ENCODE measurements at regions not wholly inside any gene's neighbourhood (a gene's known extent, or its start where the extent isn't known, plus 50 kb on each side); places are given as distances from the start of the nearest gene placed in this dataset.

- no peak for DNase-seq
These were observed 518.2 kb upstream of the LRATD1 start for GRCh38 chr2:14114275-14114674.

- no peak for DNase-seq
These were observed 512.1 kb upstream of the LRATD1 start for GRCh38 chr2:14120376-14120775.

- DNase-seq = no peak
These were observed 508.9 kb upstream of the LRATD1 start for GRCh38 chr2:14123436-14124103.

GRCh38 chr2:14125624-14126293 is 506.8 kb upstream of the LRATD1 start:
- DNase-seq = no peak

DNA sequence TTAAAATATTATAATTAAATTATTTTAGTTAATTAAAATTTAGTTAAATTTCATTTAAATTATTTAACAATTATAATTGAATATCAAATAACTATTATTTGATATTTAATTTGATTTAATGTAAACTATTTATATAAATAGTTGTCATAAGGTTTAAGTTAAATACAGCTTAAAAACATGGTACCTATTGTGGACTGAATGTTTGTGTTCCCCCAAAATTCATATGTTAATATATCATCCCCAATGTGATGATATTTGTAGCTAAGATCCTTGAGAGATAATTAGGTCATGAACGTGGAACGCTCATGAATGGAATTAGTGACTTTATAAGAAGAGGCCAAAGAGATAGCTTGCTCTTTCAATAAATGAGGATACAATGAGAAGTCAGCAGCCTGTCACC is 505.7 kb upstream of the LRATD1 start:
- DNase-seq = no peak

DNA sequence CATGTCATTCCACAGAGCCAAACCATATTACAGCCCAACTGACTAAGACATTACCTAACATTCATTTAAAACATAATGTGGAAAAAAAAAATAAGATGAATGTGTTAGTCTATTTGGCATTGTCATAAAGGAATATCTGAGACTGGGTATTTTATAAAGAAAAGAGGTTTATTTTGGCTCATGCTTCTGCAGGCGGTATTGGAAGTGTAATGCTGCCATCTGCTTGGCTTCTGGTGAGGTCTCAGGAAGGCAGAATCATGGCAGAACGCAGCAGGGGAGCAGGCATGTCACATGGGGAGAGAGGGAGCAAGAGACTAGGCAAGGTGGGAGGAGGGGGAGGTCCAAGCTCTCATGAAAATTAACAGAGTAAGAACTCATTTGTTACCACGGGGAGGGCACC is 504.8 kb upstream of the LRATD1 start:
- no peak for DNase-seq

GRCh38 chr2:14132386-14132785 is 500.1 kb upstream of the LRATD1 start:
- DNase-seq = no peak

- no peak for DNase-seq
These were observed 497.7 kb upstream of the LRATD1 start for GRCh38 chr2:14134771-14135170.

GRCh38 chr2:14136030-14136429 is 496.5 kb upstream of the LRATD1 start:
- no peak for DNase-seq

DNA sequence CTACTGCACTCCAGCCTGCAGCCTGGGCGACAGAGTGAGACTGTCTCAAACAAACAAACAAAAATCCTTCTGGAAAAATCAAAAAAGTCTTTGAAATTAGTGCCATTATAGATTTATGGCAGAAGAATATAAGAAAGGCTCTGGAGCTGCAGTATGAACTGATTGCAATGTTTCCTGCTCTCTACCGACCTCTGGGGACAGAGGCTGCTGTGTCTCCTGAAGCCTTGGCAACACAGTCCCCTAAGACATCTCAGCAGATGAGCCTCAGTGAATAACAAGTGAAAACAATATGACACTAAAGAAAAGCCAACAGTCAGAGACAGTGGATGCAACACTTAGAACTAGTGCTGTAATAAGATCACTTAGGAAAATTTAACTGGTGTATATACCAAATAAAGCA is 494.9 kb upstream of the LRATD1 start:
- DNase-seq = no peak

DNA sequence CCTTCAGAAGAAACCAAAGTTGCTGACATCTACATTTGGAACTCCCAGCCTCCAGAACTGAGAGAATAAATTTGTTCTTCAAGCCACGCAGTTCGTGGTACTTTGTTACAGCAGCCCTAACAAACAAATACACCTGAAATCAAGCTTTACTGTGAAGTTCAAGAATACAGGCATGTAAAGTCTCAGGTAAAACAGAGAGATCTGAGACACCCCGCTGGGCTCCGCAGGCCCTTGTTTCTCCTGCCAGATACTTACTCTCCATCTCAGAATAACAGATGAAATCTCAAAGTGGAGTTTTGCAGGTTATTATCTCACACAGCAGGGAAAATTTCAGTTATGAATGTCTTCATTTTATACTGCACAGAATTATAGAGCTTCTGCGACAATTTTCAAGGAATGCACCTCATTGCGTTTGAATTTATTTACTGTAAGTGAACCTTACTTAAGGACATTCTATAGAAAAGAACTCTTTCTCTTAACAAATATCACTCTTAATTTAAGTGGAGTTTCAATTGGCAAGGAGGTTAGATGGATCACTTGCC is 492.4 kb upstream of the LRATD1 start:
- DNase-seq = no peak

GRCh38 chr2:14143435-14143834 is 489.1 kb upstream of the LRATD1 start:
- DNase-seq = no peak

DNA sequence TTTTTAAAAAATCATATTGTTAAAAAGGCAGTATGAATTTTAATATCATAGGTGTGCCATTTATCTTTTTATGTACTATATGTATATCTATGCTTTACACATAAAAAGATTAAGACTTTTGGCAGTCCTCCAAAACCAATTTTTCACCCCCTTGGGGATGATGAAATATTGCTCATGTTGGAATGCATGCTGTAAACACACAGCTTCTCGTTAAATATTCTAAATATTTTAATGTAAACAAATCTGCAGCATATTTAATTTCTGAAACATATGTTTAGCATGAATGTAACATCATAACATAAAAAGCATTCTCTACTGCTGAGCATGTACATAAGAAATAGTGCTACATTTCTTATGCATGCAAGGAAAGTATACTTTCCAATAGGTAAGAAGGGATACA is 484.3 kb upstream of the LRATD1 start:
- no peak for DNase-seq

- DNase-seq = no peak
These were observed 474.7 kb upstream of the LRATD1 start for GRCh38 chr2:14157816-14158215.

- DNase-seq = no peak
These were observed 452.2 kb upstream of the LRATD1 start for GRCh38 chr2:14180333-14180732.

- no peak for DNase-seq
These were observed 450.1 kb upstream of the LRATD1 start for GRCh38 chr2:14182227-14182946.

GRCh38 chr2:14185906-14186305 is 446.6 kb upstream of the LRATD1 start:
- DNase-seq = no peak

- no peak for DNase-seq
These were observed 444.1 kb upstream of the LRATD1 start for GRCh38 chr2:14188446-14188845.

DNA sequence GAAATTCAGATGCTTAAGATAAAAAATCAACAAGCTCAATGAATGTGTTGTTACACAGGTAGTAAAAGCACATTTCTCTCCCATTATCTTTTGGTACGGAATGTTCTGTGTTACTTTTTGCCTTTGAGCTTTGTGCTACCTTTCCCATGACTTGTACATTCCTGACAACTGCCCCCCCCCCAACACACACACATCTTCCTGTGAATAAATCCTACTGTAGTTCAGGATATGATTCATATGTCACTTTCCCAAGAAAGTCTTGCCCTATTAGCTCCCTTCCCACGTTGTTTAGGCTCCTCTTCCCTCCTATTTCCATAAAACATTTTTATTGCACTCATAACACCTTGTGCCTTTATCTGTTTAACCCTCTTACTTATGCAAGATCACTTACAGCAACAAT is 442.6 kb upstream of the LRATD1 start:
- DNase-seq = no peak

DNA sequence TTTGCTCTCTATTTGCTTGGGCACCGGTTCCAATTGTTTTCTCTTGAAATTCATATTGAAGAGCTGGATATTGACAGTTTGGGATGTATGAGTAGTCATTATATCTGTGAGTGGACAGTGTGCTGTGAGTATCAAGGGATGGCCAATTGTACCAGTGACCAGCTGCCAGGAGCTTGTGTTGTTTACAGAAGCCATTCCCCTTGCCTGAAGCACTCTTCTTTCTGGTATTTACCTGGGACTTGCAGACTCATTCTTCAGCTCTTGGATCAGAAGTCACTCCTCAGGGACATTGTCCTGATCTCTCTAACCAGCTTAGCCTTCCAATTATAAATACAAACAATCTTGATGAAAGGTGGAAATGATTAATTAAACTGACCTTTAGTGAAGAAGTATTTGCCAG is 438.3 kb upstream of the LRATD1 start:
- DNase-seq = no peak

DNA sequence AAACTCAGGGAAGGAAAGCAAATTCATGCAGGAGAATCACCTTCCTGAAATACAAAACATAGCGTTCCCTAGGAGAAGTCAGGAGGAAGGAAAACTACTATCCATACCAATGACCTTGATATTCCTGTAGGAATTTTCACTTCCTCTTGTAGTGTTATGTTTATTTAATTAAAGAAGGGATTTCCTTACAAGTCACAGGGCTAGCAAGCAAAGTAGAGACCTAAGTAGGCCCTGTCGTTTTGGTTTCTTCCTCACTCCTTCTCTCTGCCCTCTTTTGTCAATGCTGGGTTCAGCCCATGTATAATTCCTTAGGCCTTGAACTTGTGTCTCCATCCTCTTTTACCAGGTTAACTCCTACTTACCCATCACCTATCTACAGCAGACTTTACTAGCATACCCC is 435.2 kb upstream of the LRATD1 start:
- no peak for DNase-seq

GRCh38 chr2:14199040-14199439 is 433.5 kb upstream of the LRATD1 start:
- DNase-seq = no peak

- no peak for DNase-seq
These were observed 413.2 kb upstream of the LRATD1 start for GRCh38 chr2:14219306-14219705.

DNA sequence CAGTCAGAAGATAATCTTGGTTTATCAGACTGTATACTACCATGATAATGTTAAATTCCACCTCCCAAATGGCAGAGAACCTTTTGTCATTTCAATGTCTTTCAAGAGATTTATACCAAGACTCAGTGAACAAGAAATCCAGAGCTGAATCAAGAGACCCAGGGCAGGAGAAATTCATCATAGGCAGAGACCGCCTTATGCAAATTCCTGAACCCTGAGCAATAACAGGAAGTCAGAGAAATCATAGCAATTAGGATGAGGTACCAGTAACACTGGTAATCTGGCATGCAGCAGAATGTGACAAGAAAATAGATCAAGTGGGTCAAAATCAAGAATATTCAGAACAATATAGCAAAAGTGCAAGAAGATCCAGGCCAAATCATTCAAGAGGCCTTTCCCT is 412.4 kb upstream of the LRATD1 start:
- no peak for DNase-seq

Measured in SW 1271 (cell line).